HG02610 (cell line): ENCODE measurements at regions not wholly inside any gene's neighbourhood (a gene's known extent, or its start where the extent isn't known, plus 50 kb on each side); places are given as distances from the start of the nearest gene placed in this dataset.
A peak's percentile ranks its signal among the peaks of the same experiment; 100 is the strongest.

Experiments used
- ATAC-seq: cut with Tn5 transposase; IDR thresholded peaks from one replicate; pipeline ENCODE4 v1.9.1; 2021; ENCODE audit warnings: mild to moderate bottlenecking, moderate library complexity; ENCODE audit not compliant: unreplicated experiment

DNA sequence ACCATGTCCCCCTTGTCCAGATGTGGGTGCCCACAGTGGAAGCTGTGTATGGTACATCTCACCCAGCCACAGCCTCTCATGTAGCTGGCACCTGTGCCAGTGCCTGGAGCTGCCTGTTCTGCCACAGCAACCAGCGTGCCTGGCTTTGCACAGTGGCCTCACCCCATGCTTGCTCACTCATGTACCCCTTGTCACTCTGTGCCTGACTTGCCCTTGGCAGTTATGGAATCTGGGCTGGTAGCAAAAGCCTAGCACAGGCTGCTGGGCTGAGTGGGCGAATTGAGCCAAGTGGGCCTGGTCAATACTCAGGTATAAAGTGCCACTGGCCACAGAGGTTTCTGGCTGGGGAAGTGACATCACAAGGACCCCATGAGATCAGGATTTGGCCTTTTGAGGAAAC, 264.2 kb downstream of the INSC start:
- ATAC-seq, result no peak

DNA sequence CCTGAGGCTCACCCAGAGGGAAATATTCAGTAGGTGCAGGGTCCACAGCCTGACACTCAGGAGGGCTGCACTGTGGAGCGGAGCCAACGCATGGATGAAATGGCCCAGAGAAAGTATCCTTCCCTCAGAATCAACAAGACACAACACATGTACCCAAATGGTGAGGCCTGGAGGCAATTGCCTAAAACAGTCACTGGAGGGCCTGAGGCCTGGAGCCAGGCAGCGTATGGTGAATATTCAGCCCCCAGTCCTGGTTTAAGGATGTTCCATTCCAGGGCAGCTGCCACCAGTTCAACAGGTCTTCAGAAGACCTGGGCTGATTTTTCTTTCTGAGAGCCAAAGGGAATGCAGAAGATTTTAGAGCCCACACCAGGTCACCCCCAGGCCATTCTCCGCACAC, 264.8 kb downstream of the INSC start:
- no peak for ATAC-seq

DNA sequence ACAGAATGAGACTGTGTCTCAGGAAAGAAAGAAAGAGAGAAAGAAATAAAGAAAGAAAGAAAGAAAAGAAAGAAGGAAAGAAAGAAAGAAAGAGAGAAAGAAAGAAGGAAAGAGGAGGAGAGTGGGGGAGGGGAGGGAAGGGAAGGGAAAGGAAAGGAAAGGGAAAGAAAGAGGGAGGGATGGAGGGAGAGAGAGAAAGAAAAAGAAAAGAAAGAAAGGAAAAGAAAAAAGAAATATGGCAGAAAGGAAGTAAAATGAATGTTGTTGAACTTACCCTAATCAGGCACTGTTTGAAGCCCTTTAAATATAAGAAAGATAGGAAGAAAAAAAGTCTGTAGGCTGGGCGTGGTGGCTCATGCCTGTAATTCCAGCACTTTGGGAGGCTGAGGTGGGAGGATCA, 276.1 kb downstream of the INSC start:
- no peak for ATAC-seq

DNA sequence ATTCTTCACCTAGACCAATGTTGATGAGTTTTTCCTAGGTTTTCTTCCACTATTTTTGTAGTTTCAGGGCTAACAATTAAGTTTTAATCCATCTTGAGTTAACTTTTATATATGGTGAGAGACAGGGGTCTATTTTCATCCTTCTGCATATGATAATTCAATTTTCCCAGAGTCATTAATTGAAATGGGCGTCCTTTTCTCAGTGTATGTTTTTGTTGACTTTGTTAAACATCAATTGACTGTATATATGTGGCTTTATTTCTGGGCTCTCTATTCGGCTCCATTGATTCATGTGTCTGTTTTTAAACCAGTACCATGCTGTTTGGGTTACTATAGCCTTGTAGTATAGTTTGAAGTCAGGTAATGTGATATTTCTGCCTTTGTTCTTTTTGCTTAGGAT, 282.1 kb downstream of the INSC start:
- no peak for ATAC-seq

DNA sequence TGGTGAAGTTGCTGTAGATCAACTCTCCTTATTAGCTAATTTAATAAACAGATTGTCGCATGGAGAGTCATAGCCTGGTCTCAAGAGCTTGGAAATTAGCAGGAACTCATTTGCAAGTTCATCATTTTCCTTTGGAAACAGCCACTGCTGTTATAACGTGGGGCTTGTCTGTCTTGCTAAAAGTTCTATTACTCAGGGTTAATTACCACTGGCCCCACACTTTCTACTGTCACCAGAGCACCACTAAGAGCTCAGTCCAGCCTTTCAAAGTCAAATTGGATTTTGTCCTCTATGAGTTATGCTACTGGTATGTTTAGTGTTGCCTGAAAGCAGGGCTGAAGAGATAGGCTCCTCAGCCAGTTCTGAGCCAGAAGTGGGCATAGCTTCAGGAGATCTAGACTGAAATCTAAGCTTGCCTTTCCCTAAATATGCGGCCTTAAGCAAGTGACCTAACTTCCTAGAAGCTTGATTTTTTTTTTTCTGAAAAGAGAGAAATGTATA, 292.2 kb downstream of the INSC start:
- ATAC-seq, result no peak

- ATAC-seq, result peak; percentile 70
These were observed 297.3 kb downstream of the INSC start for GRCh38 chr11:15412054-15412453.

DNA sequence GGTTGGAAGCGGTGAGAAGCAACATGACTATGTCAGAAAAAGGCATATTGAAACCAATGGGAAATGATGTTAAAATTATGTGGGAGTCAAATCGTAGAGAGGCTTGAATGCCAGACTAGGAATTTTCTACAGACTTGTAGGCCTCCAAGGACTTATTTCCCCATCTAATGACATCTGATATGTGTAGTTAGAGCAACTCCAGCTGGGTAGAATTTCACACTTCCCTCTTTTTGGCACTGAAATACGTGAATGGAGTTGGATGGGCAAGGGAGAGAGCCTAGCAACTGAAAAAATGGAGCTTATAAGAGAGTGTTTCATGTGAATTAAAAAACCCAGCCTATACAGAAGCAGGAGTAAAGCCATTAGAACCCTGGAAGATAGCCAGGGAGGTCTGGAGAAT, 304.2 kb downstream of the INSC start:
- no peak for ATAC-seq

GRCh38 chr11:15419696-15420095, 305.0 kb downstream of the INSC start:
- ATAC-seq, result no peak

DNA sequence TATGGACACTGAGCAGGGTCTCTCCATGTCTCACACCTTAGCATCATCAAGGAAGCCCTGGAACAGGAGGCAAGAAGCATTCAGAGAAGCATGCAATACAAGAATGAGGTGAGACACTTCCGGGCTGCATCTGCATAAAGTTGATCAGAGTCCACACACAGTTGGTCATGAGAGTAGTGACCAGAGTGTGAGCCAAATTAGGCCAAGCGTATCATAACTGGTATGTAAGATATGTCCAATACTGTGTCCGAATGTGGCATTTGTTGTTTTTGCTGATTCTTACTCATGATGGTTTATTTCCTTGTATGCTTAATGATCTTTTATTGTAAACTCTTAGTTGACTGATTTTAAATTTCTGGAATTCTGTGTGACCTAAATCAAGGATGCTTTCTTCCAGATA, 315.7 kb downstream of the INSC start:
- no peak for ATAC-seq

DNA sequence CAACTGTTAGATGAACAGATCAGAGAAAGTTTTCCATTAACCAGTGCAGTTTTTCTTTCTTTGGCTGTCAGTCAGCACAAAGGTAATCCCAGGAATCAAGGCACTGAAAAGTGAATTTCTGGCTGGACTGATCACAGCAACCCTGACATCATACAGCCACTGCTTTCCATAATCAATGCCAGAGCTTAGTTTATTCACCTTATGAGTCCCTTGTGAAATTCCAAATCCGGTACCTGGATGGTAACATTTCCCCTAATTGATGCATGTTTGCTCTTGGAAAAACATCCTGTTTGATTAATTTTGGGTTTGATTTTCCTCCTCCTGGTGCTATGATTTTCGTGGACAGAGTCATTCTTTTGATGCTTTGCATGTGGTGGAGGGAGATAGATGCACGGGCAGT, 319.8 kb downstream of the INSC start:
- ATAC-seq, result no peak

- ATAC-seq, result no peak
These were observed 331.6 kb downstream of the INSC start for GRCh38 chr11:15446315-15446714.

- no peak for ATAC-seq
These were observed 332.2 kb downstream of the INSC start for GRCh38 chr11:15446929-15447328.

DNA sequence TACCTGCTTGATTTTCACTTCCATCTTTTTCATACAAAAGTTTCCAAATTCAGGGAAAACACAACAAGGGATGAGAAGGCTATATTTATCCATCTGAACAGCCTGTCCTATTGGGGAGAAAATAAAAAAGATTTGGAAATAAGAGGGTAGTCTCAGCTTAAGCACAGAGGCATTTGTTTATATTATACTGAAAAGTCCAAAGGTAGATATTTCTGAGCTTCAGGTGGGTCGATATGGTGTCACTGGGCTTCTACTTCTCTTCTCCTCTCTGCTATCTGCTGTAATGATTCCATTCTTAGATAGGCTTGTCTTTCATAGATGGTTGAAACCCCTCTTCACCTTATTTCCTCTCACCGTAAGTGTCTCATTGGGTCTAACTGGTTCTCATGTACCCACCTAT, 337.0 kb downstream of the INSC start:
- ATAC-seq, result no peak

GRCh38 chr11:15453211-15453765, 338.6 kb downstream of the INSC start:
- no peak for ATAC-seq

DNA sequence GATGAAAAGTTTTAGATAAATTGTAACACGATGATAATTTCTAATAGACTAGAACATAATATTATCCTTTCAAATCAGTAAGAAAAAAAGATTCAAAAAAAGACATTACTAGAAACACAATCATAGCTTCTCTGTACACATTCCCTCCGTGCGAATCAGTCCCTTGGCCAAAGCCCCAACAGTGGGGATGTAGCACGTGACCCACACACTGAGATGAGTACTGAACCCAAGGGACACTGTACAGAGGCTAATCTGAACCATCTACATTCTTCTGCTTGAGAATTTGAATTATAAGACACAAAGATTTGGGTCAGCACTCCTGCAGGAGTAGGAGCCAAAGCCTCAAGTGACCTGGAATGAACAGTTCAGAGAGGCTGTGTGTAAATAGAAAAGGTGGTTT, 353.7 kb downstream of the INSC start:
- no peak for ATAC-seq

- peak; percentile 77 for ATAC-seq
These were observed 356.5 kb downstream of the INSC start for GRCh38 chr11:15471048-15471894.

- no peak for ATAC-seq
These were observed 357.4 kb downstream of the INSC start for GRCh38 chr11:15471895-15472799.

- ATAC-seq, result peak; percentile 62
These were observed 359.5 kb downstream of the INSC start for GRCh38 chr11:15473954-15474837.

DNA sequence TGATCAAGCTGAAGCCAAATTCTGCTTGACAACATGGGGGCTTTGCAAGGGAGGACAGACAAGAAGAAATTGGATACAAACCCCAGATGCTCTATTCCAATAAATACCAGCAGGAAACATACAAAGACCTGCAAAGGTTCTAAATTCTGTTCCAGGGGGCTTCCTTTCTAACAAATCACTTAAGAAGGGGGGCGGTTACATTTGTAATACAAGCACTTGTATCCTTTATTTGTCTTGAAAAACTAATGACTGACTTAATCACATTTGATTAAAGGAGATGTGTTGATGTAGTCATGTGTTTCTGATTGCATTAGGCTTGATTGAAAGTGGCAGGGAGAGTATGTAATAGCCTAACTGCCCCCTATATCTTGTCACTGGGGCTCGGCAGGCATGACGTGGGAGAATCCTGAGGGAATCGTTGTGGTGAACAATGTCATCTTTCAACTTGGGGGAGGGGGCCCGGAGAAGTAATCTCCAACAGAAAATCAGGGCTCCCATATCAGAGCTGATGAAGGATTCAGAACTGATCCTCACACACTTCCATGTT, 361.7 kb downstream of the INSC start:
- ATAC-seq, result no peak

DNA sequence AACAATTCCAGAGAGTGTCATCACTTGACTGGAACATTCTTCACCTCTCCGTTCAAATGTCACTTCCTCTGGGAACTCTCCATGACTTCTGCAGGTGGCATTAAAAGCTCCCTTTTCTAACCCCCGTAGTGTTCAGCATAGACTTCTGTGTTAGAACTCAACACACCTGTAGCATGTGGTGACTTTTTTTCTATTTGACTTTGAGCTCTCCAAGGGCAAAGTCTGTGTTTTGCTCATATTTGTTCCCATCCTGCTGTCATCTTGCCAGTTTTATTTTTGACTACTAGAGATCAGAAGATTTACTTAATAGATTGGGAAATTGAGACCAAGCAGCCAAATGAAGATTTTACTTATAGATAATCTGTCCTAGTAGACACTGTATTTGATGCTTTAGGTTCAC, 367.1 kb downstream of the INSC start:
- no peak for ATAC-seq
